ENCODE measurements at regions not wholly inside any gene's neighbourhood (a gene's known extent, or its start where the extent isn't known, plus 50 kb on each side); places are given as distances from the start of the nearest gene placed in this dataset.

- H3K27me3 ChIP-seq = no peaks in the 10 kb centered on the region
- no peaks in the 10 kb centered on the region for H3K9me3 ChIP-seq
- intact Hi-C loops (cut with DNase I) = loop anchor here (5.0 kb wide), 1 partner anchor 118 kb away; no protein-coding TSS in a partner anchor
- H3K4me1 ChIP-seq = peaks cover 6 to 23% of the 10 kb centered on the region in 2 donors
- no peak for TF ChIP-seq CTCF (IDR thresholded peaks at IDR 0.05)
- DNase-seq (ENCODE audit: low spot score in 2 of 2) = peak in 1 of 2 donors; percentile 43
- no peak overlapping the region for H3K4me3 ChIP-seq
- H3K27ac ChIP-seq = peak overlapping the region in 1 of 2 donors; percentile 39
- no peaks in the 10 kb centered on the region for H3K36me3 ChIP-seq
Observed at GRCh38 chr17:31699886-31700285, 159.2 kb downstream of the COPRS start.

DNA sequence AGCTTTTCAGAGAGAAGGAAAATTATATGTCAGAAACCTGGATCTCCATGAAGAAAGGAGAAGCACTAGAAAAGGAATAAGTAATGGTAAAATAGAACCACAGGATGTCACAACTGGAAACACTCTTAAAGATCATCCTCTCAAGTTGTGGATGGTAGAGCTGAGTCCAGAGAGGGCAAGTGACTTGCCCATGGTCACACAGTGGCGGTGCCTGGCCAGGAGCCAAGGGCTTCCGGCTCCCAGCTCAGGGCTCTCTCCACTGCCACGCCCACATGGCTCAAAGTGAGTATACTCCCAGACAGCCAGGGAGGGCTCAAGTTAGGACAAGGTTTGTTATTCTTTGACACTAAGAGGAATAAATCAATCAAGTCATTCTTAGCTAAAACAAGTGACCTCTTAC lies 159.8 kb downstream of the COPRS start:
- Histone ChIP-seq H3K4me3 (no peak overlapping the region), H3K27ac (no peak overlapping the region), H3K4me1 (peaks cover 6 to 25% of the 10 kb centered on the region in 2 donors), H3K36me3 (no peaks in the 10 kb centered on the region), H3K9me3 (no peaks in the 10 kb centered on the region), H3K27me3 (no peaks in the 10 kb centered on the region)
- TF ChIP-seq CTCF (IDR thresholded peaks at IDR 0.05) = no peak
- DNase-seq (ENCODE audit: low spot score in 2 of 2) = peak in 1 of 2 donors; percentile 55
- intact Hi-C loops (cut with DNase I) = loop anchor here (5.0 kb wide), 1 partner anchor 117 kb away; no protein-coding TSS in a partner anchor

GRCh38 chr17:31698751-31699150 lies 160.3 kb downstream of the COPRS start:
- Histone ChIP-seq H3K4me1 (peaks cover 6 to 30% of the 10 kb centered on the region in 2 donors), H3K4me3 (no peak overlapping the region), H3K27ac (no peak overlapping the region), H3K9me3 (no peaks in the 10 kb centered on the region), H3K27me3 (no peaks in the 10 kb centered on the region), H3K36me3 (no peaks in the 10 kb centered on the region)
- intact Hi-C loops (cut with DNase I) = loop anchor here (5.0 kb wide), 1 partner anchor 116 kb away; no protein-coding TSS in a partner anchor
- no peak for TF ChIP-seq CTCF (IDR thresholded peaks at IDR 0.05)
- DNase-seq (ENCODE audit: low spot score in 2 of 2) = peak in 1 of 2 donors; percentile 28

DNA sequence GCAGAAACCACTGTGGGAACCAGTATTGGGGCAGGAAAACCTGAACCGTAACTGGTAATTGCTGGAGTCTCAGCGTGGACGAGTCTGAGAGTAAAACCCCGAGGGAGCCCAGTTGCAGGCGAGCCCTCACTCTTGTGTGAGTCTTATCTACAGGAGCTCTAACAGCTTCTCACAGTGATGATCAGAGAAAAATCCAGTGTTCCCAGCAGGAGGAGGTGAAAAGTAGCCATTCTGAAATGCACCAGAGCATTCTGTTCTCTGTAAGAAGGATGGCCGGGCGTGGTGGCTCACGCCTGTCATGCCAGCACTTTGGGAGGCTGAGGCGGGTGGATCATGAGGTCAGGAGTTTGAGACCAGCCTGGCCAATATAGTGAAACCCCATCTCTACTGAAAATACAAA lies 161.2 kb downstream of the COPRS start:
- Histone ChIP-seq H3K36me3 (no peaks in the 10 kb centered on the region), H3K9me3 (no peaks in the 10 kb centered on the region), H3K4me1 (peaks cover 6 to 34% of the 10 kb centered on the region in 2 donors), H3K27me3 (no peaks in the 10 kb centered on the region), H3K27ac (peak overlapping the region in 1 of 2 donors; percentile 71), H3K4me3 (no peak overlapping the region)
- intact Hi-C loops (cut with DNase I) = loop anchor here (2.0 to 5.0 kb wide), 5 partner anchors 41 to 145 kb away; no protein-coding TSS in a partner anchor
- DNase-seq (ENCODE audit: low spot score in 2 of 2) = peak in 1 of 2 donors; percentile 33
- no peak for TF ChIP-seq CTCF (IDR thresholded peaks at IDR 0.05)

- Histone ChIP-seq H3K9me3 (no peaks in the 10 kb centered on the region), H3K4me3 (no peak overlapping the region), H3K27ac (peak overlapping the region; percentile 71 to 73), H3K4me1 (peaks cover 6 to 41% of the 10 kb centered on the region in 2 donors), H3K36me3 (no peaks in the 10 kb centered on the region), H3K27me3 (no peaks in the 10 kb centered on the region)
- intact Hi-C loops (cut with DNase I) = loop anchor here (1.0 to 5.0 kb wide), 6 partner anchors 25 to 146 kb away; no protein-coding TSS in a partner anchor
- peak in 1 of 2 donors; percentile 52 for DNase-seq (ENCODE audit: low spot score in 2 of 2)
- TF ChIP-seq CTCF (IDR thresholded peaks at IDR 0.05) = no peak
Observed at GRCh38 chr17:31696703-31697325, 162.2 kb downstream of the COPRS start.
